IPS DF 4.7 (cell line): ENCODE measurements at regions not wholly inside any gene's neighbourhood (a gene's known extent, or its start where the extent isn't known, plus 50 kb on each side); places are given as distances from the start of the nearest gene placed in this dataset.

ENCODE experiments used
- DNase-seq: peaks from one replicate; pipeline ENCODE4 v3.0.0-alpha.2; 2013; ENCODE audit warnings: low spot score; ENCODE audit errors: extremely low read depth

GRCh38 chr3:180185650-180186049, 148.9 kb upstream of the PEX5L start:
- no peak for DNase-seq

GRCh38 chr3:180188512-180189309, 152.0 kb upstream of the PEX5L start:
- no peak for DNase-seq

- DNase-seq = no peak
These were observed 152.5 kb upstream of the PEX5L start for GRCh38 chr3:180189310-180189648.

GRCh38 chr3:180196658-180197057, 159.9 kb upstream of the PEX5L start:
- DNase-seq = no peak

- no peak for DNase-seq
These were observed 162.8 kb upstream of the PEX5L start for GRCh38 chr3:180199417-180199995.

- DNase-seq = no peak
These were observed 179.1 kb upstream of the PEX5L start for GRCh38 chr3:180215866-180216265.

- no peak for DNase-seq
These were observed 186.5 kb upstream of the PEX5L start for GRCh38 chr3:180223268-180223667.

GRCh38 chr3:180229113-180229512, 192.4 kb upstream of the PEX5L start:
- DNase-seq = no peak

GRCh38 chr3:180239939-180240338, 203.2 kb upstream of the PEX5L start:
- DNase-seq = no peak

- DNase-seq = no peak
These were observed 210.0 kb upstream of the PEX5L start for GRCh38 chr3:180246688-180247195.

- DNase-seq = no peak
These were observed 213.4 kb upstream of the PEX5L start for GRCh38 chr3:180250172-180250571.

GRCh38 chr3:180252683-180253082, 215.9 kb upstream of the PEX5L start:
- DNase-seq = no peak

GRCh38 chr3:180253283-180253682, 216.5 kb upstream of the PEX5L start:
- DNase-seq = no peak

GRCh38 chr3:180264479-180264878, 227.7 kb upstream of the PEX5L start:
- no peak for DNase-seq

- no peak for DNase-seq
These were observed 228.8 kb upstream of the PEX5L start for GRCh38 chr3:180265551-180265950.

GRCh38 chr3:180267202-180267843, 230.6 kb upstream of the PEX5L start:
- no peak for DNase-seq

GRCh38 chr3:180274536-180274935, 237.8 kb upstream of the PEX5L start:
- DNase-seq = no peak

GRCh38 chr3:180275176-180275575, 238.4 kb upstream of the PEX5L start:
- DNase-seq = no peak

GRCh38 chr3:180277041-180277440, 240.3 kb upstream of the PEX5L start:
- no peak for DNase-seq

GRCh38 chr3:180278583-180279188, 241.9 kb upstream of the PEX5L start:
- DNase-seq = no peak

- DNase-seq = no peak
These were observed 243.8 kb upstream of the PEX5L start for GRCh38 chr3:180280555-180280954.

- no peak for DNase-seq
These were observed 245.6 kb upstream of the PEX5L start for GRCh38 chr3:180282386-180282785.
